Limb (tissue), 2 donors: ENCODE measurements at regions not wholly inside any gene's neighbourhood (a gene's known extent, or its start where the extent isn't known, plus 50 kb on each side); places are given as distances from the start of the nearest gene placed in this dataset.
A peak's percentile ranks its signal among the peaks of the same experiment; 100 is the strongest.

Source experiments
- DNase-seq, 2 donors: peaks; one replicate each; pipeline ENCODE4 v3.0.0-alpha.2; 2016; ENCODE audit errors: extremely low spot score in 2 of 2

- no peak for DNase-seq
Observed at GRCh38 chr4:28179126-28179525, 1318.5 kb downstream of the STIM2 start.

GRCh38 chr4:28209371-28209924 lies 1348.8 kb downstream of the STIM2 start:
- no peak for DNase-seq

- DNase-seq, result no peak
Observed at GRCh38 chr4:28211676-28212470, 1351.2 kb downstream of the STIM2 start.

GRCh38 chr4:28221536-28221935 lies 1360.9 kb downstream of the STIM2 start:
- no peak for DNase-seq

- DNase-seq, result no peak
Observed at GRCh38 chr4:28225050-28225449, 1364.4 kb downstream of the STIM2 start.

- no peak for DNase-seq
Observed at GRCh38 chr4:28225689-28226353, 1365.2 kb downstream of the STIM2 start.

GRCh38 chr4:28226962-28227361 lies 1366.3 kb downstream of the STIM2 start:
- DNase-seq, result no peak

GRCh38 chr4:28227764-28228163 lies 1367.1 kb downstream of the STIM2 start:
- DNase-seq, result no peak

GRCh38 chr4:28228561-28229491 lies 1368.2 kb downstream of the STIM2 start:
- DNase-seq, result peak in 1 of 2 donors; percentile 16

- no peak for DNase-seq
Observed at GRCh38 chr4:28232376-28232775, 1371.7 kb downstream of the STIM2 start.

GRCh38 chr4:28232951-28233350 lies 1372.3 kb downstream of the STIM2 start:
- no peak for DNase-seq

- DNase-seq, result no peak
Observed at GRCh38 chr4:28233724-28234123, 1373.1 kb downstream of the STIM2 start.

- DNase-seq, result no peak
Observed at GRCh38 chr4:28238876-28239275, 1378.2 kb downstream of the STIM2 start.

- DNase-seq, result no peak
Observed at GRCh38 chr4:28241021-28241420, 1380.4 kb downstream of the STIM2 start.

GRCh38 chr4:28247805-28248204 lies 1387.2 kb downstream of the STIM2 start:
- DNase-seq, result no peak

- DNase-seq, result no peak
Observed at GRCh38 chr4:28248269-28248668, 1387.6 kb downstream of the STIM2 start.

GRCh38 chr4:28250646-28251045 lies 1390.0 kb downstream of the STIM2 start:
- DNase-seq, result no peak

- no peak for DNase-seq
Observed at GRCh38 chr4:28251831-28252230, 1391.2 kb downstream of the STIM2 start.

- DNase-seq, result no peak
Observed at GRCh38 chr4:28254003-28254402, 1393.4 kb downstream of the STIM2 start.

GRCh38 chr4:28256295-28256694 lies 1395.7 kb downstream of the STIM2 start:
- DNase-seq, result no peak

- no peak for DNase-seq
Observed at GRCh38 chr4:28259951-28260350, 1399.3 kb downstream of the STIM2 start.

GRCh38 chr4:28267166-28267565 lies 1406.5 kb downstream of the STIM2 start:
- no peak for DNase-seq
